ENCODE measurements at regions not wholly inside any gene's neighbourhood (a gene's known extent, or its start where the extent isn't known, plus 50 kb on each side); places are given as distances from the start of the nearest gene placed in this dataset.

DNA sequence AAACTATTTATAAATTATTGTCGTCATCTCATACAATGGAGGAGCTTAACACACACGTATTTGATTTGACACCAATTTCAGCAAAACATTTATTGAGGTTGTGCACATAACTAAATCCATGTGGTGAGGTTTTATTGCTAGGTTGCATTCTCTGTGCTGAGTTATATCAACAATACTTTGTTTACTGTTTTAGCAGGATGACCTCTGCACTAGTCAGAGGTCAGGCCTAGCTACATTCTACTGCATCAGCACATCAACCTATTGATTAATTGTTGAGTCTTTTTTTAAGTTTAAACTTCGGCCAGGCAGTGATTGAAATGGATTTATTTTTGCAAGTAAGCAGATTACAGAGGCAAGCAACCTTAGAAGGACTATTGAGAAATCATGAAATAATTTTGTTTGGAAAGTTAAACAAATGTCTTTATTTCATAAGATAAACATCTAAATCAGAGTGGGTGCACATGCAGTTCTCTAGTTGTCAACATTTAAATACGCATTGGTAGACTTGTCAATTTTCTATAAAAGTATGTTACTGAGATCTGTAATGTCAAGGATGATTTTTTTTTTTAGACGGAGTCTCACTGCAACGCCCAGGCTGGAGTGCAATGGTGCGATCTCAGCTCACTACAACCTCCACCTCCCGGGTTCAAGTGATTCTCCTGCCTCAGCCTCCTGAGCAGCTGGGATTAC lies 75.2 kb upstream of the CD28 start:
- TF ChIP-seq GATA2 (IDR thresholded peaks at IDR 0.05; ENCODE audit: low read depth, low read length) (no peak), GATA3 (IDR thresholded peaks at IDR 0.05; ENCODE audit: low read depth, low read length) (no peak)

All from SH-SY5Y (cell line).